Esophagus muscularis mucosa (tissue), 4 donors: ENCODE measurements at regions not wholly inside any gene's neighbourhood (a gene's known extent, or its start where the extent isn't known, plus 50 kb on each side); places are given as distances from the start of the nearest gene placed in this dataset.

Experiments
- CTCF ChIP-seq, 3 experiments: fragments of 200-600 bp in 2 of 3; fragments of 450-650 bp in 1 of 3; sonication (generic) in 2 of 3; IDR thresholded peaks; one replicate each; pipeline ENCODE4 v1.5.1; 2017 to 2019; ENCODE audit warnings: antibody characterized with exemption in 3 of 3, mild to moderate bottlenecking in 2 of 3, moderate library complexity in 1 of 3
- EP300 ChIP-seq: sonication (generic); formaldehyde crosslinking; IDR thresholded peaks from one replicate; pipeline ENCODE4 v1.6.1; 2017; ENCODE audit warnings: antibody characterized with exemption
- POLR2A ChIP-seq: fragments of 450-650 bp; IDR thresholded peaks from one replicate; pipeline ENCODE4 v1.6.1; 2017; ENCODE audit warnings: antibody characterized with exemption, moderate library complexity, mild to moderate bottlenecking, low read depth
- POLR2AphosphoS5 ChIP-seq, 2 donors: sonication (generic); formaldehyde crosslinking; IDR thresholded peaks; one replicate each; pipeline ENCODE4 v1.6.1; 2017; ENCODE audit warnings: antibody characterized with exemption in 2 of 2

DNA sequence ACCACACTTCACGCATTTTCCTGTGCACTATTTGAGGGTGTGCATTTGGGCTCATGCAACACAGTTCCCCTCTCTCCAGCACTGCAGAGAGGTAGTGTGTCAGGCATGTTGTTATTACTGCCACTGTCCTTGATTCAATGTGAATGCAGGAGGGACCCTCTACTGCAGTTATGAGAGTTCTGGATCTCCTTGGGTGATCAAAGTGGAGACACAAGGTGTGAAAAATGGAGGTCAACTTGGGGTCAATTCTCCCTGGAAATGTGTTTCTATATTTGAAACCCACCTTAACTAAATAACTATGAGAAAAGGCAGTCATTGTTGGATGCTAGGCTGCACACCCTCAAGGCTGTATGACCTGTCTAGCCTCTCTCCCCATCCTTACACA lies 73.9 kb upstream of the FAM171A1 start:
- TF ChIP-seq POLR2AphosphoS5 (IDR thresholded peaks at IDR 0.05) (no peak), EP300 (no peak), POLR2A (no peak), CTCF (IDR thresholded peaks at IDR 0.05) (no peak)
